ENCODE measurements at regions not wholly inside any gene's neighbourhood (a gene's known extent, or its start where the extent isn't known, plus 50 kb on each side); places are given as distances from the start of the nearest gene placed in this dataset.

GRCh38 chr7:12094365-12094921 lies 116.7 kb upstream of the TMEM106B start:
- Histone ChIP-seq H3K27ac (no peak overlapping the region), H3K9me3 (no peaks in the 10 kb centered on the region), H3K4me1 (no peaks in the 10 kb centered on the region), H3K4me3 (no peak overlapping the region), H3K27me3 (no peaks in the 10 kb centered on the region), H3K36me3 (no peaks in the 10 kb centered on the region)
- WGBS, 2 donors (ENCODE audit: low coverage in 1 of 2) = 59 to 73% methylated on average over 3 to 4 of the region's 4 CpGs
- in situ Hi-C loops (cut with MboI; ENCODE audit: low pct_ligation_motif_present in 1 of 4, low pct_unique_long_range_greater_than_20kb in 1 of 4, low sequenced_read_pairs in 3 of 4) = no loop called here
- no peak for TF ChIP-seq CTCF (IDR thresholded peaks at IDR 0.05)
- no peak for TF ChIP-seq POLR2A (IDR thresholded peaks at IDR 0.05)
- no peak for TF ChIP-seq POLR2AphosphoS5 (IDR thresholded peaks at IDR 0.05)
- no peak for TF ChIP-seq EP300 (IDR thresholded peaks at IDR 0.05; ENCODE audit: low read depth)
- DNase-seq = no peak
- intact Hi-C loops (cut with DNase I; ENCODE audit: low total_unique reads) = no loop called here

- no peak overlapping the region for H3K27ac ChIP-seq
- no peaks in the 10 kb centered on the region for H3K36me3 ChIP-seq
- no peak overlapping the region for H3K4me3 ChIP-seq
- H3K9me3 ChIP-seq = no peaks in the 10 kb centered on the region
- in situ Hi-C loops (cut with MboI; ENCODE audit: low pct_ligation_motif_present in 1 of 4, low pct_unique_long_range_greater_than_20kb in 1 of 4, low sequenced_read_pairs in 3 of 4) = no loop called here
- intact Hi-C loops (cut with DNase I; ENCODE audit: low total_unique reads) = no loop called here
- H3K27me3 ChIP-seq = no peaks in the 10 kb centered on the region
- whole genome bisulfite sequencing, 2 donors (ENCODE audit: low coverage in 1 of 2) = 77 to 80% methylated on average over 3 of the region's 3 CpGs
- DNase-seq = no peak
- peaks cover 0 to 3% (median 0%) of the 10 kb centered on the region in 4 donors for H3K4me1 ChIP-seq
- no peak for TF ChIP-seq POLR2AphosphoS5 (IDR thresholded peaks at IDR 0.05)
- TF ChIP-seq POLR2A (IDR thresholded peaks at IDR 0.05) = no peak
- no peak for TF ChIP-seq EP300 (IDR thresholded peaks at IDR 0.05; ENCODE audit: low read depth)
- no peak for TF ChIP-seq CTCF (IDR thresholded peaks at IDR 0.05)
Measured at GRCh38 chr7:12102126-12102525, 109.0 kb upstream of the TMEM106B start.

GRCh38 chr7:12102527-12102926 lies 108.6 kb upstream of the TMEM106B start:
- TF ChIP-seq POLR2A (IDR thresholded peaks at IDR 0.05) = no peak
- no peak for TF ChIP-seq EP300 (IDR thresholded peaks at IDR 0.05; ENCODE audit: low read depth)
- no peak for TF ChIP-seq CTCF (IDR thresholded peaks at IDR 0.05)
- TF ChIP-seq POLR2AphosphoS5 (IDR thresholded peaks at IDR 0.05) = no peak
- WGBS, 2 donors (ENCODE audit: low coverage in 1 of 2) = 70 to 78% methylated on average over 3 of the region's 3 CpGs
- no peak for DNase-seq
- no peaks in the 10 kb centered on the region for H3K27me3 ChIP-seq
- no peak overlapping the region for H3K4me3 ChIP-seq
- H3K9me3 ChIP-seq = no peaks in the 10 kb centered on the region
- no peak overlapping the region for H3K27ac ChIP-seq
- no peaks in the 10 kb centered on the region for H3K36me3 ChIP-seq
- in situ Hi-C loops (cut with MboI; ENCODE audit: low pct_ligation_motif_present in 1 of 4, low pct_unique_long_range_greater_than_20kb in 1 of 4, low sequenced_read_pairs in 3 of 4) = no loop called here
- intact Hi-C loops (cut with DNase I; ENCODE audit: low total_unique reads) = no loop called here
- peaks cover 0 to 7% (median 0%) of the 10 kb centered on the region in 4 donors for H3K4me1 ChIP-seq

GRCh38 chr7:12103948-12104347 lies 107.1 kb upstream of the TMEM106B start:
- in situ Hi-C loops (cut with MboI; ENCODE audit: low pct_ligation_motif_present in 1 of 4, low pct_unique_long_range_greater_than_20kb in 1 of 4, low sequenced_read_pairs in 3 of 4) (no loop called here), intact Hi-C loops (cut with DNase I; ENCODE audit: low total_unique reads) (no loop called here)
- H3K27ac ChIP-seq = no peak overlapping the region
- no peak for TF ChIP-seq CTCF (IDR thresholded peaks at IDR 0.05)
- TF ChIP-seq POLR2A (IDR thresholded peaks at IDR 0.05) = no peak
- no peak for TF ChIP-seq EP300 (IDR thresholded peaks at IDR 0.05; ENCODE audit: low read depth)
- no peak for TF ChIP-seq POLR2AphosphoS5 (IDR thresholded peaks at IDR 0.05)
- no peaks in the 10 kb centered on the region for H3K36me3 ChIP-seq
- H3K4me1 ChIP-seq = peaks cover 0 to 21% (median 4%) of the 10 kb centered on the region in 4 donors
- no peaks in the 10 kb centered on the region for H3K9me3 ChIP-seq
- H3K27me3 ChIP-seq = no peaks in the 10 kb centered on the region
- H3K4me3 ChIP-seq = no peak overlapping the region
- DNase-seq = no peak
